Left ventricle myocardium inferior (tissue), 1 donor: ENCODE measurements at regions not wholly inside any gene's neighbourhood (a gene's known extent, or its start where the extent isn't known, plus 50 kb on each side); places are given as distances from the start of the nearest gene placed in this dataset.

Experiments used
- DNase-seq: peaks from one replicate; pipeline ENCODE4 v3.0.0-alpha.2; 2020
- H3K27ac ChIP-seq: fragments of 200-600 bp; replicated peaks from 2 replicates; pipeline ENCODE4 v1.8.0; 2021
- H3K27me3 ChIP-seq: fragments of 200-600 bp; 2 replicates; pipeline ENCODE4 v1.8.0; 2021; ENCODE audit warnings: low read depth
- H3K36me3 ChIP-seq: fragments of 200-600 bp; 2 replicates; pipeline ENCODE4 v1.8.0; 2021
- H3K4me1 ChIP-seq: fragments of 200-600 bp; 2 replicates; pipeline ENCODE4 v1.8.0; 2021
- H3K4me3 ChIP-seq: fragments of 200-600 bp; 2 replicates; pipeline ENCODE4 v1.8.0; 2021; ENCODE audit warnings: mild to moderate bottlenecking, moderate library complexity
- H3K9me3 ChIP-seq: fragments of 200-600 bp; replicated peaks from 2 replicates; pipeline ENCODE4 v1.8.0; 2021
- CTCF ChIP-seq: fragments of 200-600 bp; IDR thresholded peaks from 2 replicates; pipeline ENCODE4 v1.8.0; 2021; ENCODE audit warnings: antibody characterized with exemption, mild to moderate bottlenecking, borderline replicate concordance
- intact Hi-C: fragments of 100-400 bp; cut with micrococcal nuclease; formaldehyde crosslinking; loops from one replicate; pipeline ENCODE4 v1.11.0; 2022
- donor health status: DM: no; HTN: yes; CAD: no; lungs with severe emphysema.

GRCh38 chr18:40437517-40437916 lies 1517.5 kb upstream of the PIK3C3 start:
- H3K36me3 ChIP-seq, result no peaks in the 10 kb centered on the region
- peak; percentile 15 for DNase-seq
- H3K27me3 ChIP-seq, result no peaks in the 10 kb centered on the region
- H3K27ac ChIP-seq, result peak overlapping the region; percentile 60
- TF ChIP-seq CTCF, result no peak
- no peaks in the 10 kb centered on the region for H3K4me1 ChIP-seq
- intact Hi-C loops, result no loop called here
- H3K4me3 ChIP-seq, result no peak overlapping the region
- H3K9me3 ChIP-seq, result no peaks in the 10 kb centered on the region

DNA sequence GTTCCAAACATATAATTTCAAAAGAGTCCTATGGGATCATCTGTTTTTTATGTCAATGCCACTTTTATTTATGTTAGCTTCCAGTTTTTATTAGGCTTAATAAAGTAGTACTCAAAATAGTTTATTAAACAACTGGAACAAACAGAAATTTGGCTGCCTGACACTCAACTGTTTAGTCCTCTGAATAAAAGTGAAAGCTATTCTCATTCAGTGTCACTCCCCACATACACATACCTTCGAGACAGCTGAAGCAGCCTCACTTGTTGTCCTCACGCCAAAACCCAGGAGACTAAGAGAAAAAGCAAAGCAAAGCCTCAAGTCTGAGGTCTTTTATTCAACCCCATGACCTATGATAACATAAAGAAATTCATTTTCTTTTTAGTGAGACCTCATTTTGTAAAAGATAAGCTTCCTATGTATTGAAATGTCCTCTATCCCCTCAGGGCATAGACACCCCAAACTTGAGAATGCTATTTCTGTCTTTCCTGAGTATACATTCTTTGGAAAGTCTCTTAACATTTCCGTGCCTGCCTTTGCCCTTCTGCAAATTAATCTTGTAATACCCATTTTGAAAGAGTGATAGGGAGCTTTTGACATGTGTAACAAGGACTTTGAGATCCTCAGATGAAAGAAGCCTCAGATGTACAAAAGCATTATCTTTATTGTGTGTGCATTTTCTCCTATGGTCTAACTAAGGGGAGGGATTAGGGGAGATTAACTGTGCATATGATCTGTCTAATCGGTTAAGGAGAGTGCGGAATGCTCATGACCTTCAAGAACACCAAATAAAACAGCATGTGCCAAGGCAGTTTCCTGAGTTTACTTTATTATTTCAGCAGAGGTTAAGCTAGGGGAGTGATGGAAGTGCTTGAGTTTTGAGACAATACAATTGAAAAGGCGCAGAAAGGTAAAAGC lies 1523.7 kb upstream of the PIK3C3 start:
- no peaks in the 10 kb centered on the region for H3K9me3 ChIP-seq

DNA sequence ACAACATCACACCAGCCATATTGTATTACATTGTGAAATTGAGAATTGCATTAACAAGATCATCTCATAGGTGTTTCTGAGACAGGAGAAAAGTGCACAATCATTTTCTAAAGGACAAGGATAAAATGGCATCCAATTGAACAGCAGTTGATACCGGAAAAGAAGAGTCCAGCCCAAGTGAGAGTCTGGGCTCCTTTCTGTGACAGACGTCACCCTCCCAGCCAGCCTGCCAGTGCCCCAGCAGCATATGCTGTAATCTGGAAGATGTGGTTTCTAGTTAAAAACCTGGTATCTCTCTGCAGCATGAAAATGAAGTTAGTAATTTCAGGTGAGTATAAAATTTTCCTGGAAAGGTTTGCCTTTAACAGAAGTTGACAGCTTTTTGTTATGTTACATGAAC lies 1531.7 kb upstream of the PIK3C3 start:
- no peaks in the 10 kb centered on the region for H3K4me1 ChIP-seq
- DNase-seq, result no peak
- H3K27ac ChIP-seq, result no peak overlapping the region
- H3K27me3 ChIP-seq, result no peaks in the 10 kb centered on the region
- no peak overlapping the region for H3K4me3 ChIP-seq
- intact Hi-C loops, result no loop called here
- no peak for TF ChIP-seq CTCF
- H3K36me3 ChIP-seq, result no peaks in the 10 kb centered on the region
- no peaks in the 10 kb centered on the region for H3K9me3 ChIP-seq

More for the DNA sequence above, 1523.7 kb upstream of the PIK3C3 start:
- no peak for TF ChIP-seq CTCF
- no peaks in the 10 kb centered on the region for H3K36me3 ChIP-seq
- no peak overlapping the region for H3K27ac ChIP-seq
- DNase-seq, result no peak
- no peak overlapping the region for H3K4me3 ChIP-seq
- H3K27me3 ChIP-seq, result no peaks in the 10 kb centered on the region
- intact Hi-C loops, result no loop called here
- peaks cover 5% of the 10 kb centered on the region for H3K4me1 ChIP-seq

- Histone ChIP-seq H3K27ac (no peak overlapping the region), H3K27me3 (no peaks in the 10 kb centered on the region), H3K36me3 (no peaks in the 10 kb centered on the region), H3K4me3 (no peak overlapping the region), H3K9me3 (no peaks in the 10 kb centered on the region), H3K4me1 (no peaks in the 10 kb centered on the region)
- no peak for TF ChIP-seq CTCF
- no peak for DNase-seq
- intact Hi-C loops, result no loop called here
Measured at GRCh38 chr18:40420675-40421074, 1534.4 kb upstream of the PIK3C3 start.

DNA sequence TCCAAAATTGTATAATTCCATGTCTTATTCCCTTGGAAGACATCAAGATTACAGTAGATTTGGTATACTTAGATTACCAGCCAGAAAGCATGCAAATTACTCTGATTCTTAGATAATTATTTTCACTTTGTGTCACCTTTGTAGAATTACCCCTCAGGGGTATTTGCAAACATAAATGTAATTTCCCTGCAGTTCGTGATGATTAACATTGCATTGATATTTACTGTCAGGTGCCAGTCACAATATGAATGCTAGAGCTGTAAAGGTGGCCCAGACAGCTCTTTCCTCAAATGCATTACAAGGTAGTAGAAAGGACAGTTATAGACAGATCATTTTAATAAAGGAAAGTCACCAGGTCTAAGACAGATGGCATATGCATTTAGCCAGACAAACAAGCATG lies 1537.5 kb upstream of the PIK3C3 start:
- intact Hi-C loops, result no loop called here
- no peak for TF ChIP-seq CTCF

More for the DNA sequence above, 1537.5 kb upstream of the PIK3C3 start:
- no peak overlapping the region for H3K27ac ChIP-seq
- H3K36me3 ChIP-seq, result no peaks in the 10 kb centered on the region
- H3K4me3 ChIP-seq, result no peak overlapping the region
- no peaks in the 10 kb centered on the region for H3K27me3 ChIP-seq
- no peak for DNase-seq
- H3K9me3 ChIP-seq, result no peaks in the 10 kb centered on the region
- no peaks in the 10 kb centered on the region for H3K4me1 ChIP-seq
